IMR-90 (cell line): ENCODE measurements at regions not wholly inside any gene's neighbourhood (a gene's known extent, or its start where the extent isn't known, plus 50 kb on each side); places are given as distances from the start of the nearest gene placed in this dataset.

Source experiments
- ATAC-seq: fragments of 200-7000 bp; cut with Tn5 transposase; 2 replicates; pipeline ENCODE4 v1.9.1; 2020; ENCODE audit warnings: low read depth, mild to moderate bottlenecking, moderate library complexity
- BruUV-seq: library from RNA; stranded (reverse); fragments of 400-500 nt; replicated peaks from 2 replicates; lab custom pipeline; 2021; lab: Mats Ljungman, UMichigan
- CTCF ChIA-PET: fragments of 300-600 bp; formaldehyde crosslinking; extraction: SDS; loops from one replicate; lab custom pipeline; 2021; ENCODE audit warnings: antibody characterized with exemption; lab: Yijun Ruan, JAX
- POLR2A ChIA-PET: fragments of 300-600 bp; sonication (Branson Sonifier 250); formaldehyde crosslinking; loops from one replicate; lab custom pipeline; 2022; ENCODE audit warnings: antibody characterized with exemption; ENCODE audit not compliant: unreplicated experiment; lab: Charles Lee
- DNase-seq: peaks from one replicate; pipeline ENCODE4 v3.0.0; 2013
- H2AFZ ChIP-seq: replicated peaks from 2 replicates; pipeline ENCODE3; 2013; ENCODE audit warnings: low read length, mild to moderate bottlenecking; ENCODE audit not compliant: poor library complexity
- H2AK5ac ChIP-seq: 2 replicates; pipeline ENCODE4 v1.6.1; 2013; ENCODE audit warnings: low read depth, low read length, inconsistent platforms
- H2AK9ac ChIP-seq: replicated peaks from 2 replicates; pipeline ENCODE3; 2013; ENCODE audit warnings: mild to moderate bottlenecking, low read depth, low read length, moderate library complexity; ENCODE audit not compliant: poor library complexity
- H2BK120ac ChIP-seq: 2 replicates; pipeline ENCODE4 v1.6.1; 2013; ENCODE audit warnings: low read depth, low read length, inconsistent platforms
- H2BK15ac ChIP-seq: 3 replicates; pipeline ENCODE4 v1.6.1; 2013; ENCODE audit warnings: low read depth, low read length, inconsistent platforms
- H2BK20ac ChIP-seq: 2 replicates; pipeline ENCODE4 v1.6.1; 2013; ENCODE audit warnings: low read depth, mild to moderate bottlenecking, inconsistent platforms, low read length, moderate library complexity
- H2BK5ac ChIP-seq: 2 replicates; pipeline ENCODE4 v1.6.1; 2013; ENCODE audit warnings: mild to moderate bottlenecking, low read depth, low read length, inconsistent platforms; ENCODE audit not compliant: poor library complexity, severe bottlenecking
- H3K14ac ChIP-seq: replicated peaks from 2 replicates; pipeline ENCODE4 v1.6.1; 2013; ENCODE audit warnings: low read depth, low read length, inconsistent platforms
- H3K18ac ChIP-seq: 2 replicates; pipeline ENCODE4 v1.6.1; 2013; ENCODE audit warnings: low read depth, low read length, control low read depth
- H3K23ac ChIP-seq: 2 replicates; pipeline ENCODE4 v1.6.1; 2013; ENCODE audit warnings: low read depth, low read length, inconsistent platforms
- H3K27ac ChIP-seq: 2 replicates; pipeline ENCODE4 v1.5.1; 2013; ENCODE audit warnings: mild to moderate bottlenecking, control low read depth, low read length; ENCODE audit not compliant: insufficient read depth
- H3K27me3 ChIP-seq: 2 replicates; pipeline ENCODE4 v1.6.1; 2013; ENCODE audit warnings: low read length; ENCODE audit not compliant: control insufficient read depth, insufficient read depth
- H3K36me3 ChIP-seq: 2 replicates; pipeline ENCODE4 v1.6.1; 2013; ENCODE audit warnings: low read length, mixed read lengths; ENCODE audit not compliant: control insufficient read depth, insufficient read depth
- H3K4ac ChIP-seq: 2 replicates; pipeline ENCODE4 v1.6.1; 2013; ENCODE audit warnings: low read depth, low read length, inconsistent platforms
- H3K4me1 ChIP-seq: 2 replicates; pipeline ENCODE4 v1.6.1; 2013; ENCODE audit warnings: low read length, mixed read lengths; ENCODE audit not compliant: control insufficient read depth, insufficient read depth
- H3K4me2 ChIP-seq: 2 replicates; pipeline ENCODE4 v1.6.1; 2013; ENCODE audit warnings: low read depth, mild to moderate bottlenecking, control low read depth, low read length, moderate library complexity
- H3K4me3 ChIP-seq: 2 replicates; pipeline ENCODE4 v1.5.1; 2013; ENCODE audit warnings: low read depth, mild to moderate bottlenecking, control low read depth, low read length, moderate library complexity; ENCODE audit not compliant: insufficient read depth
- H3K56ac ChIP-seq: 2 replicates; pipeline ENCODE4 v1.6.1; 2013; ENCODE audit warnings: low read length, inconsistent platforms; ENCODE audit not compliant: insufficient read depth; ENCODE audit errors: extremely low read depth
- H3K79me1 ChIP-seq, 2 experiments: 2 replicates each; pipeline ENCODE4 v1.6.1; 2013; ENCODE audit warnings: low read length in 2 of 2, inconsistent platforms in 1 of 2, low read depth in 1 of 2
- H3K9ac ChIP-seq: 2 replicates; pipeline ENCODE4 v1.6.1; 2013; ENCODE audit warnings: low read depth, low read length, control low read depth
- H3K9me1 ChIP-seq: 2 replicates; pipeline ENCODE4 v1.6.1; 2013; ENCODE audit warnings: low read length, inconsistent platforms; ENCODE audit not compliant: insufficient read depth
- H3K9me3 ChIP-seq: 2 replicates; pipeline ENCODE4 v1.6.1; 2013; ENCODE audit warnings: low read length; ENCODE audit not compliant: control insufficient read depth, insufficient read depth
- H4K20me1 ChIP-seq: 2 replicates; pipeline ENCODE4 v1.6.1; 2013; ENCODE audit warnings: low read length, inconsistent platforms; ENCODE audit not compliant: insufficient read depth
- H4K5ac ChIP-seq: 2 replicates; pipeline ENCODE4 v1.6.1; 2013; ENCODE audit warnings: mild to moderate bottlenecking, low read depth, low read length, control low read depth
- H4K8ac ChIP-seq, 2 experiments: 2 replicates each; pipeline ENCODE4 v1.6.1; 2013; ENCODE audit warnings: low read depth in 2 of 2, low read length in 2 of 2, control low read depth in 1 of 2, inconsistent platforms in 1 of 2
- H4K91ac ChIP-seq: 2 replicates; pipeline ENCODE4 v1.6.1; 2013; ENCODE audit warnings: low read depth, low read length, inconsistent platforms; ENCODE audit not compliant: insufficient read depth
- BHLHE40 ChIP-seq: fragments of 150-350 bp; IDR thresholded peaks from 2 replicates; pipeline ENCODE4 v1.6.1; 2016; ENCODE audit warnings: mild to moderate bottlenecking, low read depth, low read length
- CEBPB ChIP-seq: IDR thresholded peaks from 2 replicates; pipeline ENCODE4 v1.6.1; 2012; ENCODE audit warnings: low read depth, low read length, improper control_type of control experiment
- CHD1 ChIP-seq: IDR thresholded peaks from 2 replicates; pipeline ENCODE4 v1.6.1; 2012; ENCODE audit warnings: low read depth, low read length, improper control_type of control experiment
- FOS ChIP-seq: fragments of 150-350 bp; IDR thresholded peaks from 2 replicates; pipeline ENCODE4 v1.6.1; 2016; ENCODE audit warnings: low read depth, low read length
- MAFK ChIP-seq: IDR thresholded peaks from 2 replicates; pipeline ENCODE4 v1.6.1; 2012; ENCODE audit warnings: low read depth, low read length, improper control_type of control experiment
- MAZ ChIP-seq: IDR thresholded peaks from 2 replicates; pipeline ENCODE4 v1.6.1; 2012; ENCODE audit warnings: low read depth, mild to moderate bottlenecking, low read length, improper control_type of control experiment, moderate library complexity, borderline replicate concordance
- MXI1 ChIP-seq: IDR thresholded peaks from 2 replicates; pipeline ENCODE4 v1.6.1; 2012; ENCODE audit warnings: low read depth, mild to moderate bottlenecking, low read length, moderate library complexity, borderline replicate concordance
- NFE2L2 ChIP-seq: fragments of 150-350 bp; IDR thresholded peaks from 2 replicates; pipeline ENCODE4 v1.6.1; 2016; ENCODE audit warnings: low read depth, mild to moderate bottlenecking, low read length
- POLR2A ChIP-seq: IDR thresholded peaks from 2 replicates; pipeline ENCODE4 v1.6.1; 2012; ENCODE audit warnings: mild to moderate bottlenecking, low read depth, low read length
- RFX5 ChIP-seq: IDR thresholded peaks from 2 replicates; pipeline ENCODE4 v1.8.0; 2012; ENCODE audit warnings: low read depth, mild to moderate bottlenecking, low read length, moderate library complexity
- SMC3 ChIP-seq: fragments of 150-350 bp; IDR thresholded peaks from 2 replicates; pipeline ENCODE4 v1.6.1; 2016; ENCODE audit warnings: low read depth, mild to moderate bottlenecking, antibody characterized with exemption, low read length, moderate library complexity
- WGBS, 2 experiments: methylation state at CpG; one replicate each; pipeline versions ENCODE4 v1.1.5 to v1.1.7; 2013; ENCODE audit warnings: missing lambda C conversion rate in 2 of 2; ENCODE audit not compliant: insufficient read length in 1 of 2; ENCODE audit errors: extremely low coverage in 2 of 2; 5-methylcytosine and 5-hydroxymethylcytosine counted together
- dilution Hi-C: fragments of 300-500 bp; cut with HindIII; formaldehyde crosslinking; loops from one replicate; pipeline ENCODE4 v1.14.3; 2018; ENCODE audit warnings: low sequenced_read_pairs; ENCODE audit not compliant: unreplicated experiment
- in situ Hi-C: fragments of 300-500 bp; cut with MboI; formaldehyde crosslinking; loops from 3 replicates; pipeline ENCODE4 v1.14.3; 2019; ENCODE audit warnings: low sequenced_read_pairs, inconsistent platforms, mixed read lengths
- intact Hi-C: fragments of 100-400 bp; cut with micrococcal nuclease; formaldehyde crosslinking; loops from 2 replicates; pipeline ENCODE4 v1.10.0; 2022
- TF ChIP-seq, protein P1 (sequence below): fragments of 150-350 bp; IDR thresholded peaks from 2 replicates; pipeline ENCODE4 v1.6.1; 2017; ENCODE audit warnings: mild to moderate bottlenecking, antibody characterized with exemption, low read length, low read depth

DNA sequence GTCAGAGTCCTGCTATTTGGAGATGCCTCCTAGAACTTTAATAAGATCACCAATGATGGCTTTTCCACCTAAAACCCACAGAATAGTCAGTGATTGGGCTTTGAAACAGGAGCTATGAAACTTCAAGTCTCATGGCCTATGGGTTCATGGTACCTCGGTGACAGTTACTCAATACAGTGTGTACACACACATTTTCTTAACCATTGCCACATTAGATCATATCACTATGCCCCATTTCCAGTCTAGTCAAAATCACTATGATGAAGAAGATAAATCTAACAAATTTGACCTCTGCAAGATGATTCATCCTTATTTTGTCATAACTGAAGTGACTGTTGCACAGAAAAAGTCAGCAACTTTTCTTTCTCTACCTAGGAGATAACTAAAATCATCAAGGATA is 86.8 kb upstream of the OR13F1 start:
- ChIA-PET CTCF (no interaction called here), POLR2A (no interaction called here)
- intact Hi-C loops = no loop called here
- in situ Hi-C loops = no loop called here
- dilution Hi-C loops = no loop called here
- ATAC-seq (no peak), DNase-seq (no peak)
- Histone ChIP-seq H3K36me3 (no peaks in the 10 kb centered on the region), H2BK20ac (no peak overlapping the region), H3K27me3 (no peaks in the 10 kb centered on the region), H2BK5ac (no peak overlapping the region), H4K8ac (no peak overlapping the region), H3K14ac (no peak overlapping the region), H3K4me1 (no peaks in the 10 kb centered on the region), H4K20me1 (no peaks in the 10 kb centered on the region), H3K79me1 (no peaks in the 10 kb centered on the region), H2BK120ac (no peak overlapping the region), H4K5ac (no peak overlapping the region), H3K27ac (no peak overlapping the region), H2BK15ac (no peak overlapping the region), H2AK5ac (no peak overlapping the region), H4K91ac (no peak overlapping the region), H3K23ac (no peak overlapping the region), H3K9me1 (no peaks in the 10 kb centered on the region), H3K4ac (no peak overlapping the region), H2AK9ac (no peak overlapping the region), H3K4me2 (no peak overlapping the region), H3K9ac (no peak overlapping the region), H3K9me3 (no peaks in the 10 kb centered on the region), H2AFZ (no peak overlapping the region), H3K18ac (no peak overlapping the region), H3K56ac (no peak overlapping the region), H3K4me3 (no peak overlapping the region)
- no CpG with 5 or more reads among the region's 1 CpG for WGBS, 2 experiments
- no TSS peak for BruUV-seq
- TF ChIP-seq RFX5 (no peak), CHD1 (no peak), MXI1 (no peak), FOS (no peak), SMC3 (no peak), NFE2L2 (no peak), CEBPB (no peak), MAZ (no peak), MAFK (no peak), BHLHE40 (no peak), POLR2A (no peak)
- TF ChIP-seq, protein P1, sequence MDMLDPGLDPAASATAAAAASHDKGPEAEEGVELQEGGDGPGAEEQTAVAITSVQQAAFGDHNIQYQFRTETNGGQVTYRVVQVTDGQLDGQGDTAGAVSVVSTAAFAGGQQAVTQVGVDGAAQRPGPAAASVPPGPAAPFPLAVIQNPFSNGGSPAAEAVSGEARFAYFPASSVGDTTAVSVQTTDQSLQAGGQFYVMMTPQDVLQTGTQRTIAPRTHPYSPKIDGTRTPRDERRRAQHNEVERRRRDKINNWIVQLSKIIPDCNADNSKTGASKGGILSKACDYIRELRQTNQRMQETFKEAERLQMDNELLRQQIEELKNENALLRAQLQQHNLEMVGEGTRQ = no peak
